ENCODE measurements at regions not wholly inside any gene's neighbourhood (a gene's known extent, or its start where the extent isn't known, plus 50 kb on each side); places are given as distances from the start of the nearest gene placed in this dataset.
"Not testable (repeated sequence)": the region's sequence is repeated elsewhere in the genome, so short reads cannot be mapped to it uniquely, and the experiment has no call there.

DNA sequence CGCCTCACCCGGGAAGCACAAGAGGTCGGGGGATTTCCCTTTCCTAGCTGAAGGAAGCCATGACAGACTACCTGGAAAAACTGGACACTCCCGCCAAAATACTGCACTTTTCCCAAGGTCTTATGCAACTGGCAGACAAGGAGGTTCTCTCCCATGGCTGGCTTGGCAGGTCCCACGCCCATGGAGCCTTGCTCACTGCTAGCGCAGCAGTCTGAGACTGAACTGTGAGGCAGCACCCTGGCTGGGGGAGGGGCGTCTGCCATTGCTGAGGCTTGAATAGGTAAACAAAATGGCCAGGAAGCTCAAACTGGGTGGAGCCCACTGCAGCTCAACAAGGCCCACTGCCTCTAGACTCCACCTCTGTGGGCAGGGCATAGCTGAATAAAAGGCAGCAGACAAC, 92.1 kb downstream of the C4BPA start:
- H4K20me1 ChIP-seq (ENCODE audit: insufficient read depth); H3K9me2 ChIP-seq (ENCODE audit: insufficient read depth); H3K79me2 ChIP-seq (ENCODE audit: low read depth); H3F3A ChIP-seq (ENCODE audit: insufficient read depth, low read depth); H3K27me3 ChIP-seq (ENCODE audit: insufficient read depth, low read depth); H2AFZ ChIP-seq; intact Hi-C loops (cut with micrococcal nuclease; ENCODE audit: unreplicated experiment); H3K4me2 ChIP-seq; H3K36me3 ChIP-seq (ENCODE audit: low read depth); H3K4me1 ChIP-seq (replicated peaks; ENCODE audit: insufficient read depth); BruUV-seq (replicated peaks); H3K4me3 ChIP-seq; H3K9me3 ChIP-seq (ENCODE audit: insufficient read depth, low read depth); POLR2A ChIA-PET (ENCODE audit: unreplicated experiment); CTCF ChIA-PET; DNase-seq; H3K27ac ChIP-seq: not testable (repeated sequence)

- DNase-seq; POLR2A ChIA-PET (ENCODE audit: unreplicated experiment); H3K4me2 ChIP-seq; H2AFZ ChIP-seq; H3K9me2 ChIP-seq (ENCODE audit: insufficient read depth); H3K27ac ChIP-seq; H3K79me2 ChIP-seq (ENCODE audit: low read depth); BruUV-seq (replicated peaks); CTCF ChIA-PET; H3K36me3 ChIP-seq (ENCODE audit: low read depth); H3K9me3 ChIP-seq (ENCODE audit: insufficient read depth, low read depth); H3K27me3 ChIP-seq (ENCODE audit: insufficient read depth, low read depth); H4K20me1 ChIP-seq (ENCODE audit: insufficient read depth); H3K4me3 ChIP-seq: not testable (repeated sequence)
- Histone ChIP-seq H3F3A (ENCODE audit: insufficient read depth, low read depth) (peaks cover 23% of the 10 kb centered on the region), H3K4me1 (replicated peaks; ENCODE audit: insufficient read depth) (peaks cover 19% of the 10 kb centered on the region)
- intact Hi-C loops (cut with micrococcal nuclease; ENCODE audit: unreplicated experiment) = loop anchor here (10.0 kb wide), 1 partner anchor 117 kb away; the partner anchor contains the start of gene C4BPB
These were observed 97.5 kb downstream of the C4BPA start for GRCh38 chr1:207201534-207201933.

DNA sequence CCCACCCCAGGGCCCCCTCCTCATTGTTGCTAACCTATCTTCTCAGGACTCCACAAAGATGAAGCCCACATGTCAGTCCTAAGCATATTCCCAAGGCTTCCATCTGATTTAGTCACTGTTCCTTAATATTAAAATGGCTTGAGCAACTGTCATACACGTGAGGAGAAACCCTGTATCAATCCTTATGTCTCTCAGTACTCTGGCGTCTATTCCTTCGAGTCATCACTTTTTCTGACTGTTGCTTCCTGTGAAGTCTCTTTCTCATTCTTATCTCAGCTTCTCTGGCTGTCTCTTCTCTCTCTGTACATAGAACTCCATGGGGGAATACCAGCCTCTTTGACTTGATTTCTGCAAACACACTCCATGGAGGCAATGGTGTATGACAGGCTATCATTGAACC, 98.4 kb downstream of the C4BPA start:
- no peaks in the 10 kb centered on the region for H4K20me1 ChIP-seq (ENCODE audit: insufficient read depth)
- ChIA-PET POLR2A (ENCODE audit: unreplicated experiment) (no interaction called here), CTCF (no interaction called here)
- H3K4me1 ChIP-seq (replicated peaks; ENCODE audit: insufficient read depth) = peaks cover 19% of the 10 kb centered on the region
- no peak overlapping the region for H3K4me3 ChIP-seq
- no peak overlapping the region for H3K4me2 ChIP-seq
- no peaks in the 10 kb centered on the region for H3K27me3 ChIP-seq (ENCODE audit: insufficient read depth, low read depth)
- H2AFZ ChIP-seq = no peak overlapping the region
- no peak overlapping the region for H3K27ac ChIP-seq
- TF ChIP-seq EZH2 (IDR thresholded peaks at IDR 0.05; ENCODE audit: low read depth) = no peak
- no peak for TF ChIP-seq CTCF (conservative IDR thresholded peaks at IDR 0.05)
- no peaks in the 10 kb centered on the region for H3K79me2 ChIP-seq (ENCODE audit: low read depth)
- no peaks in the 10 kb centered on the region; the same call in 1 of the 2 replicates for H3K9me3 ChIP-seq (ENCODE audit: insufficient read depth, low read depth)
- peaks cover 23% of the 10 kb centered on the region for H3F3A ChIP-seq (ENCODE audit: insufficient read depth, low read depth)
- H3K9me2 ChIP-seq (ENCODE audit: insufficient read depth) = no peaks in the 10 kb centered on the region
- intact Hi-C loops (cut with micrococcal nuclease; ENCODE audit: unreplicated experiment) = loop anchor here (10.0 kb wide), 1 partner anchor 118 kb away; the partner anchor contains the start of gene C4BPB
- peaks cover 4% of the 10 kb centered on the region; the same call in 1 of the 2 replicates for H3K36me3 ChIP-seq (ENCODE audit: low read depth)
- no TSS peak for BruUV-seq (replicated peaks)
- DNase-seq = no peak

- Histone ChIP-seq H3K4me3 (no peak overlapping the region), H3K4me1 (replicated peaks; ENCODE audit: insufficient read depth) (peaks cover 19% of the 10 kb centered on the region), H3K79me2 (ENCODE audit: low read depth) (no peaks in the 10 kb centered on the region), H3K36me3 (ENCODE audit: low read depth) (peaks cover 4% of the 10 kb centered on the region; the same call in 1 of the 2 replicates), H3K4me2 (no peak overlapping the region), H3F3A (ENCODE audit: insufficient read depth, low read depth) (peaks cover 23% of the 10 kb centered on the region), H3K27ac (no peak overlapping the region), H3K9me2 (ENCODE audit: insufficient read depth) (no peaks in the 10 kb centered on the region), H2AFZ (no peak overlapping the region), H3K27me3 (ENCODE audit: insufficient read depth, low read depth) (no peaks in the 10 kb centered on the region), H3K9me3 (ENCODE audit: insufficient read depth, low read depth) (no peaks in the 10 kb centered on the region; the same call in 1 of the 2 replicates), H4K20me1 (ENCODE audit: insufficient read depth) (no peaks in the 10 kb centered on the region)
- DNase-seq = no peak
- TF ChIP-seq CTCF (conservative IDR thresholded peaks at IDR 0.05) (no peak), EZH2 (IDR thresholded peaks at IDR 0.05; ENCODE audit: low read depth) (no peak)
- POLR2A ChIA-PET (ENCODE audit: unreplicated experiment) = no interaction called here
- intact Hi-C loops (cut with micrococcal nuclease; ENCODE audit: unreplicated experiment) = loop anchor here (10.0 kb wide), 1 partner anchor 119 kb away; the partner anchor contains the start of gene C4BPB
- CTCF ChIA-PET = no interaction called here
- BruUV-seq (replicated peaks) = no TSS peak
These were observed 99.5 kb downstream of the C4BPA start for GRCh38 chr1:207203541-207203940.

Measured in PC-9 (cell line).